ENCODE measurements at regions not wholly inside any gene's neighbourhood (a gene's known extent, or its start where the extent isn't known, plus 50 kb on each side); places are given as distances from the start of the nearest gene placed in this dataset.

- TF ChIP-seq ZMAT3 (CRISPR knock-in tag; conservative IDR thresholded peaks at IDR 0.05) (no peak), ZNF773 (CRISPR knock-in tag; IDR thresholded peaks at IDR 0.05; ENCODE audit: borderline replicate concordance) (no peak), TRIM24 (CRISPR knock-in tag; IDR thresholded peaks at IDR 0.05) (no peak), NONO (IDR thresholded peaks at IDR 0.05) (no peak), NONO (CRISPR knock-in tag; conservative IDR thresholded peaks at IDR 0.05) (no peak), ZNF34 (CRISPR knock-in tag; IDR thresholded peaks at IDR 0.05; ENCODE audit: borderline replicate concordance) (no peak), ZNF770 (CRISPR knock-in tag; IDR thresholded peaks at IDR 0.05) (no peak), ZFP82 (CRISPR knock-in tag; IDR thresholded peaks at IDR 0.05; ENCODE audit: borderline replicate concordance) (no peak), ADNP (CRISPR knock-in tag; IDR thresholded peaks at IDR 0.05) (no peak), ATF3 (CRISPR knock-in tag; IDR thresholded peaks at IDR 0.05) (no peak), ZNF891 (CRISPR knock-in tag; IDR thresholded peaks at IDR 0.05) (no peak), POLR2AphosphoS2 (IDR thresholded peaks at IDR 0.05; ENCODE audit: low read depth, low read length) (no peak), ZBTB10 (CRISPR knock-in tag; IDR thresholded peaks at IDR 0.05; ENCODE audit: borderline replicate concordance) (no peak), ZNF83 (CRISPR knock-in tag; IDR thresholded peaks at IDR 0.05; ENCODE audit: borderline replicate concordance) (no peak), KDM4B (CRISPR knock-in tag; IDR thresholded peaks at IDR 0.05) (no peak), MEF2D (CRISPR knock-in tag; IDR thresholded peaks at IDR 0.05) (no peak)
- no peak for ATAC-seq
- Histone ChIP-seq H3K27ac (ENCODE audit: extremely low read length, insufficient read depth, low read length) (no peak overlapping the region), H3K4me2 (ENCODE audit: low read depth, low read length) (no peak overlapping the region), H3K27me3 (ENCODE audit: control insufficient read depth in 1 of 2, insufficient read depth in 2 of 2, low read length in 2 of 2) (no peaks in the 10 kb centered on the region), H4K20me1 (ENCODE audit: insufficient read depth, low read length) (no peaks in the 10 kb centered on the region), H3K9me3 (ENCODE audit: low read length) (no peaks in the 10 kb centered on the region), H3K4me1 (ENCODE audit: insufficient read depth, low read length) (no peaks in the 10 kb centered on the region), H3K4me3 (replicated peaks in 1 of 3; ENCODE audit: insufficient read depth in 1 of 3, low read depth in 2 of 3, low read length in 3 of 3) (no peak overlapping the region), H3K36me3 (replicated peaks in 1 of 2; ENCODE audit: control insufficient read depth in 1 of 2, insufficient read depth in 2 of 2, low read length in 2 of 2) (no peaks in the 10 kb centered on the region), H3K9ac (ENCODE audit: insufficient read depth, low read depth, low read length) (no peak overlapping the region), H2AFZ (ENCODE audit: low read length) (no peak overlapping the region), H3K79me2 (ENCODE audit: insufficient read depth, low read length) (no peaks in the 10 kb centered on the region)
- in situ Hi-C loops (cut with HindIII; ENCODE audit: extremely low pct_ligation_motif_present, low pct_unique_long_range_greater_than_20kb): no loop called here
- BruUV-seq (replicated peaks): no TSS peak
- POLR2A ChIA-PET: no interaction called here
- FAIRE-seq: no peak
- WGBS (ENCODE audit: low lambda C conversion rate): 18% methylated on average over 5 of the region's 5 CpGs
- CTCF ChIA-PET (ENCODE audit: low intra/inter-chr PET ratio, low total read pairs): no interaction called here
- intact Hi-C loops (cut with micrococcal nuclease; ENCODE audit: unreplicated experiment): no loop called here
- DNase-seq (ENCODE audit: low spot score): no peak
These were observed 234.0 kb upstream of the CAND1 start for GRCh38 chr12:67035121-67035520.

Data from HepG2 (cell line).